ENCODE measurements at regions not wholly inside any gene's neighbourhood (a gene's known extent, or its start where the extent isn't known, plus 50 kb on each side); places are given as distances from the start of the nearest gene placed in this dataset.

DNA sequence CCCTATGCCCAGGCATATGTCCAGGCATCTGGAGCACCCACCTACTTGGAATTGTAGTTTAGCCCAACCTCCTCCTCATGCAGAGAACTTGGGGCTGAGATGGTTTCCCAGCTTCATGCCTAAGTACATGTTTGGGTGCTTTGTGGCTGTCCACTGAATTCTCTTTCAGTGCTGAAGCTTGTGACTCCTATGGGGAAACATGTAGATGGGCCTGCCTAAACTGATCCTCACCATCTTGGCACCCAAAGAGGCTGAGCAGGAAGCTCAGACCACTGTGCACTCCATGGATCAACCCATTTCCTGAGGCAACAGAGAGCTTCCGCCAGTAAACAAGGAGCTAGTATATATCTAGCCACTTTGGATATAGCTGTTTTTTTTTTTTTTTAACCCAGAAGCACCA, 2733.7 kb downstream of the PCDH7 start:
- ChIA-PET POLR2A (no interaction called here), CTCF (interaction anchor here (2.5 kb wide), 1 partner anchor 10 kb away, joined by 8 read pairs; no protein-coding TSS in a partner anchor)
- TF ChIP-seq CTCF (IDR thresholded peaks at IDR 0.05; ENCODE audit: control extremely low read depth, extremely low read depth, low read depth, missing control alignments) = no peak
- no peak for DNase-seq (ENCODE audit: extremely low spot score)

DNA sequence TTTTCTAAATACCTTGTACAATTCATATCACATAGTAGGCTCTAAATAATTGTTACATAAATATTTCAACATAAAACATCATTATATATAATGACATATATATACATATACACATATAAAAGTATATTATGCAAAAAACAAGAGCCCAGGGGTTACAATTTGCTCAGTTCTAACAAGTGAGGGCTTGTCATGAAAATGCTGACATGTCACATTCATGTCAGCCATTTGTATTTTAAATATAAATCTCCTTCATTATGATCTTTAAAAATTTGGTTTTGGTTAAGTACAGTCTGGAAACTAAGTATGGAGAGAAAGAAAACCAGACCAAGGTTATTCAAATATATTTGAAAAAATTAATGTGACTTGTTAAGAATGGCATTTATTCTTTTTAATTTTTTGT, 2745.4 kb downstream of the PCDH7 start:
- ChIA-PET CTCF (interaction anchor here (1.2 kb wide), 1 partner anchor 39 kb away, joined by 3 read pairs; no protein-coding TSS in a partner anchor), POLR2A (no interaction called here)
- TF ChIP-seq CTCF (IDR thresholded peaks at IDR 0.05; ENCODE audit: control extremely low read depth, extremely low read depth, low read depth, missing control alignments) = no peak
- DNase-seq (ENCODE audit: extremely low spot score) = no peak

GRCh38 chr4:33467291-33467690, 2747.1 kb downstream of the PCDH7 start:
- CTCF ChIA-PET = no interaction called here
- POLR2A ChIA-PET = no interaction called here
- DNase-seq (ENCODE audit: extremely low spot score) = no peak
- TF ChIP-seq CTCF (IDR thresholded peaks at IDR 0.05; ENCODE audit: control extremely low read depth, extremely low read depth, low read depth, missing control alignments) = no peak

DNA sequence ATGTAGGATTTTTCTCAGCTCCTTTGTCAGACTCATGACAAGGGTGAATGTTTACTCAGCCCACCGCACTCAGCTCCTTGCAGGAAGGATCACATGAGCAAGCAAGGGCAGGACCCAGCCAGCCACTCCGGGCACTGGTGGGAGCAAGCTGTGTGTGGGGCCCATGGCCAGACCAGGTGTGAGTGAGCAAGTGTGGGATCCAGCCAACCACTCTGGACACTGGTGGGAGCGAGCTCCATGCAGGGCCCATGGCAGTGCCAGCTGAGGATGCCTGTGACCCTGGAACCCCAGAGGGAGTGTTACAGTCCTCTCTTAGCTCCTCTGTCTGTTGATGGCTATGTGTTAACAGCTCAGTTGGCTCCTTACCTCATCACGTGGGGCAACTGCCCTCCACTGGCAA, 2750.6 kb downstream of the PCDH7 start:
- DNase-seq (ENCODE audit: extremely low spot score) = no peak
- ChIA-PET CTCF (interaction anchor here (1.4 kb wide), 1 partner anchor 18 kb away, joined by 3 read pairs; no protein-coding TSS in a partner anchor), POLR2A (no interaction called here)
- no peak for TF ChIP-seq CTCF (IDR thresholded peaks at IDR 0.05; ENCODE audit: control extremely low read depth, extremely low read depth, low read depth, missing control alignments)

DNA sequence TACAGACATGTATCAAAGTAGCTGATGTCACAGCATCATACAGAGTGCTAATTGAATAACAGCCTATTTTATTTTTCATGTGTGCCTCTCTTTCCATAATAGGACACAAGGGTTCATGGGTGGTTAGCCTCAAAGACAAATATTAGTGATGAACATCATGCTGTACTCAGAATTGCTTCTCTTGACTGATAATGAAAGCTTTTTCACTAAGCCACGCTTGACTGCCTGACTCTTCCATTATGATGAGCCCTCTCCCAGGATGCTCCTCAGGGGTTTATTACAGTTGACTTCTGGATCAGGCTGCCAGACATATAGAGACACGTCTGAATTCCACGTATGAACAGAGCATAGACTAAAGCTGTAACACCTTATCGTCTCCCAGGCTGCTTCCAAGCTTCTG, 2757.5 kb downstream of the PCDH7 start:
- TF ChIP-seq CTCF (IDR thresholded peaks at IDR 0.05; ENCODE audit: control extremely low read depth, extremely low read depth, low read depth, missing control alignments) = no peak
- CTCF ChIA-PET = no interaction called here
- DNase-seq (ENCODE audit: extremely low spot score) = no peak
- POLR2A ChIA-PET = no interaction called here

GRCh38 chr4:33482773-33483172, 2761.5 kb downstream of the ARAP2 start:
- DNase-seq (ENCODE audit: extremely low spot score) = no peak
- TF ChIP-seq CTCF (IDR thresholded peaks at IDR 0.05; ENCODE audit: control extremely low read depth, extremely low read depth, low read depth, missing control alignments) = no peak
- POLR2A ChIA-PET = no interaction called here
- CTCF ChIA-PET = interaction anchor here (1.0 kb wide), 1 partner anchor 13 kb away, joined by 3 read pairs; no protein-coding TSS in a partner anchor

DNA sequence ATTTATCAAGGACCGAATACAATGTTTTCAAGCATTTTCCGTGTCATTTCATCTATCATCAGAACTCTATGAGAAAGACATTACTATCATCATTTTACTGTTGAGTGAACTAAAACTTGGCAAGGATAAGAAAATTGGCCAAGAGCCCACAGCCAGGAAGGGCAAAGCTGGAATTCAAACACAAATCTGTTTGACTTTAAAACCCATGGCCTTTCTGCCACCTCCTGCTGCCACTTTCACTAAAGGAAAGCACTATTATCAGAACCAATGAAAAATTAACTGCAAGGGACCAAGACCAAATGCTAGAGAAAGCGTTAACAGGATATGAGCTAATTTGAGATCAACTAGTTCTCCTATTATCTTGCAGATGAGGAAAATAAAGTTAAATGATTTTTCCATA, 2759.2 kb downstream of the ARAP2 start:
- CTCF ChIA-PET = no interaction called here
- POLR2A ChIA-PET = no interaction called here
- no peak for DNase-seq (ENCODE audit: extremely low spot score)
- no peak for TF ChIP-seq CTCF (IDR thresholded peaks at IDR 0.05; ENCODE audit: control extremely low read depth, extremely low read depth, low read depth, missing control alignments)
